CD4-positive, alpha-beta T cell (primary cell): ENCODE measurements at regions not wholly inside any gene's neighbourhood (a gene's known extent, or its start where the extent isn't known, plus 50 kb on each side); places are given as distances from the start of the nearest gene placed in this dataset.

ENCODE experiments used
- ATAC-seq: fragments of 200-7000 bp; cut with Tn5 transposase; one replicate; pipeline ENCODE4 v1.10.0; 2022; ENCODE audit warnings: mild to moderate bottlenecking; ENCODE audit not compliant: poor library complexity
- CTCF ChIA-PET: fragments of 350-600 bp; sonication (Branson Sonifier 250); formaldehyde crosslinking; loops from one replicate; lab custom pipeline; 2021; ENCODE audit warnings: antibody characterized with exemption, inconsistent platforms; lab: Charles Lee
- POLR2A ChIA-PET: fragments of 350-600 bp; sonication (Branson Sonifier 250); formaldehyde crosslinking; loops from one replicate; lab custom pipeline; 2021; ENCODE audit warnings: antibody characterized with exemption, inconsistent platforms; lab: Charles Lee
- DNase-seq, 14 experiments: peaks; one replicate each; pipeline ENCODE4 v3.0.0-alpha.2; 2013 to 2020; ENCODE audit warnings: mixed read lengths in 2 of 14
- H3K27ac ChIP-seq, 2 donors: one replicate each; pipeline versions ENCODE4 v1.5.1 to v1.7.0; 2013; ENCODE audit warnings: low read length in 2 of 2, low read depth in 1 of 2, mild to moderate bottlenecking in 1 of 2
- H3K27me3 ChIP-seq, 2 experiments: 1 replicate in 1 of 2; 2 replicates in 1 of 2; pipeline versions ENCODE4 v1.6.1 to v1.7.0; 2013; ENCODE audit warnings: low read length in 2 of 2, control low read depth in 1 of 2, mild to moderate bottlenecking in 1 of 2, moderate library complexity in 1 of 2; ENCODE audit not compliant: insufficient read depth in 2 of 2, control insufficient read depth in 1 of 2
- H3K36me3 ChIP-seq: one replicate; pipeline ENCODE4 v1.6.1; 2013; ENCODE audit warnings: low read length, control low read depth; ENCODE audit not compliant: insufficient read depth
- H3K4me1 ChIP-seq: one replicate; pipeline ENCODE4 v1.6.1; 2013; ENCODE audit warnings: low read length, control low read depth; ENCODE audit not compliant: insufficient read depth
- H3K4me3 ChIP-seq: one replicate; pipeline ENCODE4 v1.5.1; 2013; ENCODE audit warnings: mild to moderate bottlenecking, low read length, moderate library complexity
- H3K9me3 ChIP-seq, 2 experiments: 1 replicate in 1 of 2; 2 replicates in 1 of 2; pipeline versions ENCODE4 v1.6.1 to v1.7.0; 2013; ENCODE audit warnings: low read length in 2 of 2, mild to moderate bottlenecking in 2 of 2, control low read depth in 1 of 2, moderate library complexity in 1 of 2; ENCODE audit not compliant: control insufficient read depth in 1 of 2, insufficient read depth in 1 of 2
- H3K27ac Mint-ChIP-seq: one replicate; pipeline ENCODE4 v1.8.0; 2020; ENCODE audit warnings: mixed read lengths
- H3K27me3 Mint-ChIP-seq: one replicate; pipeline ENCODE4 v1.8.0; 2021; ENCODE audit warnings: mixed read lengths
- H3K36me3 Mint-ChIP-seq: one replicate; pipeline ENCODE4 v1.8.0; 2021; ENCODE audit warnings: low read depth, mixed read lengths
- H3K4me1 Mint-ChIP-seq: one replicate; pipeline ENCODE4 v1.8.0; 2021; ENCODE audit warnings: low read depth, mixed read lengths
- H3K4me3 Mint-ChIP-seq: one replicate; pipeline ENCODE4 v1.8.0; 2020; ENCODE audit warnings: mild to moderate bottlenecking, mixed read lengths
- H3K9me3 Mint-ChIP-seq: one replicate; pipeline ENCODE4 v1.8.0; 2020; ENCODE audit warnings: mixed read lengths
- CTCF ChIP-seq: fragments of 200-600 bp; IDR thresholded peaks from one replicate; pipeline ENCODE4 v1.8.0; 2022; ENCODE audit warnings: antibody characterized with exemption, mild to moderate bottlenecking
- intact Hi-C, 2 experiments: fragments of 100-400 bp; cut with DNase I in 1 of 2; cut with micrococcal nuclease in 1 of 2; formaldehyde crosslinking; loops; one replicate each; pipeline versions ENCODE4 v1.15.1 to v1.9.0; 2023 to 2025; cut with DNase I, micrococcal nuclease

- no peak for DNase-seq
- CTCF ChIA-PET = no interaction called here
- POLR2A ChIA-PET = no interaction called here
Observed at GRCh38 chr13:80658705-80659104, 317.8 kb upstream of the SPRY2 start.

GRCh38 chr13:80656512-80656904 lies 315.6 kb upstream of the SPRY2 start:
- intact Hi-C loops = no loop called here
- CTCF ChIA-PET = no interaction called here
- no peaks in the 10 kb centered on the region for H3K27me3 ChIP-seq
- no peak overlapping the region for H3K27ac ChIP-seq
- Mint-ChIP-seq H3K4me3 (no peak overlapping the region), H3K36me3 (no peaks in the 10 kb centered on the region), H3K27ac (no peak overlapping the region), H3K27me3 (peaks cover 3% of the 10 kb centered on the region), H3K9me3 (peaks cover 11% of the 10 kb centered on the region), H3K4me1 (no peaks in the 10 kb centered on the region)
- TF ChIP-seq CTCF = no peak
- no peak overlapping the region for H3K4me3 ChIP-seq
- no peak for DNase-seq
- POLR2A ChIA-PET = no interaction called here
- peaks cover 0 to 19% of the 10 kb centered on the region in 2 experiments for H3K9me3 ChIP-seq
- ATAC-seq = no peak
- no peaks in the 10 kb centered on the region for H3K36me3 ChIP-seq
- no peaks in the 10 kb centered on the region for H3K4me1 ChIP-seq

More at GRCh38 chr13:80658705-80659104, 317.8 kb upstream of the SPRY2 start:
- H3K27me3 Mint-ChIP-seq = no peaks in the 10 kb centered on the region
- H3K27ac Mint-ChIP-seq = no peak overlapping the region
- H3K4me1 Mint-ChIP-seq = no peaks in the 10 kb centered on the region
- H3K36me3 Mint-ChIP-seq = no peaks in the 10 kb centered on the region
- Histone ChIP-seq H3K4me1 (no peaks in the 10 kb centered on the region), H3K36me3 (no peaks in the 10 kb centered on the region), H3K9me3 (peaks cover 0 to 19% of the 10 kb centered on the region in 2 experiments), H3K27ac (no peak overlapping the region), H3K4me3 (no peak overlapping the region), H3K27me3 (no peaks in the 10 kb centered on the region)
- peaks cover 8% of the 10 kb centered on the region for H3K9me3 Mint-ChIP-seq
- intact Hi-C loops = no loop called here
- H3K4me3 Mint-ChIP-seq = no peak overlapping the region
- ATAC-seq = no peak
- TF ChIP-seq CTCF = no peak

- no peak for DNase-seq
- intact Hi-C loops = no loop called here
- Histone ChIP-seq H3K4me1 (no peaks in the 10 kb centered on the region), H3K27ac (no peak overlapping the region), H3K36me3 (no peaks in the 10 kb centered on the region), H3K4me3 (no peak overlapping the region), H3K9me3 (peaks cover 0 to 19% of the 10 kb centered on the region in 2 experiments), H3K27me3 (no peaks in the 10 kb centered on the region)
- peaks cover 7% of the 10 kb centered on the region for H3K9me3 Mint-ChIP-seq
- H3K4me1 Mint-ChIP-seq = no peaks in the 10 kb centered on the region
- CTCF ChIA-PET = no interaction called here
- no peak for TF ChIP-seq CTCF
- H3K4me3 Mint-ChIP-seq = no peak overlapping the region
- no peak overlapping the region for H3K27ac Mint-ChIP-seq
- peaks cover 3% of the 10 kb centered on the region for H3K27me3 Mint-ChIP-seq
- ATAC-seq = no peak
- H3K36me3 Mint-ChIP-seq = no peaks in the 10 kb centered on the region
- POLR2A ChIA-PET = no interaction called here
Observed at GRCh38 chr13:80655778-80656511, 315.0 kb upstream of the SPRY2 start.
